ENCODE measurements at regions not wholly inside any gene's neighbourhood (a gene's known extent, or its start where the extent isn't known, plus 50 kb on each side); places are given as distances from the start of the nearest gene placed in this dataset.

DNA sequence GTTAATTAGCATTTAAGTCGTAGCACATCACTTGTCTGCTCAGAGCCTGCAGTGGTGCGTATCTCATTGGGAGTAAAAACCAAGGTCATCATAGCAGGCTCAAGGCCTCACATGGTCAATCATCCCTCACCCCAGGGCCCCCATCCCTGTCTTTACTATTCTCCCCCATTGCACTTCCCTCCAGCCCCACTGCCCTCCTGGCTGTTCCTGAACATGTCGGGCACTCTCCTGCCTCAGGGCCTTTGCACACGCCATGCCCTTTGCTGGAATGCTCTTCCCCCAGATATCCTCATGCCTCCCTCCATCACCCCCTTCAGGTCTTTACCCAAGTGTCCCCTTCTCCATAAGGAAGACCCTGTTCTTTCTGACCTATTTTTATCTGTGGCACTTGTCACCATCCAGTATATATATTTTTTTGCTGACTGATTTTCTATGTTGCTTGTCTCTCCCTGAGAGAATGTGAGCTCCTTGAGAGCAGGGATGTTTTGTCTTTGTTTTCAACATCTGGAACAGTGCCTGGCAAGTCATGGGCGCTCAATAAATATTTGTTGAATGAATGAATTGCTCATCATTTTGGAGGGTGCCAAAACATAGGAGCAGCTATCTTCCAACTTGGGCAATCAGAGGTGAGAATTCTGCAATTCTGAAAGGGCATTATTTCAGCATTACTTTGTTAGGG is 74.1 kb upstream of the POU3F1 start:
- TF ChIP-seq, protein P1, sequence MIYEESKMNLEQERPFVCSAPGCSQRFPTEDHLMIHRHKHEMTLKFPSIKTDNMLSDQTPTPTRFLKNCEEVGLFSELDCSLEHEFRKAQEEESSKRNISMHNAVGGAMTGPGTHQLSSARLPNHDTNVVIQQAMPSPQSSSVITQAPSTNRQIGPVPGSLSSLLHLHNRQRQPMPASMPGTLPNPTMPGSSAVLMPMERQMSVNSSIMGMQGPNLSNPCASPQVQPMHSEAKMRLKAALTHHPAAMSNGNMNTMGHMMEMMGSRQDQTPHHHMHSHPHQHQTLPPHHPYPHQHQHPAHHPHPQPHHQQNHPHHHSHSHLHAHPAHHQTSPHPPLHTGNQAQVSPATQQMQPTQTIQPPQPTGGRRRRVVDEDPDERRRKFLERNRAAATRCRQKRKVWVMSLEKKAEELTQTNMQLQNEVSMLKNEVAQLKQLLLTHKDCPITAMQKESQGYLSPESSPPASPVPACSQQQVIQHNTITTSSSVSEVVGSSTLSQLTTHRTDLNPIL (CRISPR knock-in tag; IDR thresholded peaks at IDR 0.05; ENCODE audit: low read depth) = no peak
- TF ChIP-seq ZNF565 (CRISPR knock-in tag; conservative IDR thresholded peaks at IDR 0.05; ENCODE audit: low read depth) (no peak), ZFP30 (CRISPR knock-in tag; IDR thresholded peaks at IDR 0.05) (no peak), CSDC2 (CRISPR knock-in tag; IDR thresholded peaks at IDR 0.05) (no peak), TOX (CRISPR knock-in tag; IDR thresholded peaks at IDR 0.05; ENCODE audit: borderline replicate concordance) (no peak)
- TF ChIP-seq, protein P2, sequence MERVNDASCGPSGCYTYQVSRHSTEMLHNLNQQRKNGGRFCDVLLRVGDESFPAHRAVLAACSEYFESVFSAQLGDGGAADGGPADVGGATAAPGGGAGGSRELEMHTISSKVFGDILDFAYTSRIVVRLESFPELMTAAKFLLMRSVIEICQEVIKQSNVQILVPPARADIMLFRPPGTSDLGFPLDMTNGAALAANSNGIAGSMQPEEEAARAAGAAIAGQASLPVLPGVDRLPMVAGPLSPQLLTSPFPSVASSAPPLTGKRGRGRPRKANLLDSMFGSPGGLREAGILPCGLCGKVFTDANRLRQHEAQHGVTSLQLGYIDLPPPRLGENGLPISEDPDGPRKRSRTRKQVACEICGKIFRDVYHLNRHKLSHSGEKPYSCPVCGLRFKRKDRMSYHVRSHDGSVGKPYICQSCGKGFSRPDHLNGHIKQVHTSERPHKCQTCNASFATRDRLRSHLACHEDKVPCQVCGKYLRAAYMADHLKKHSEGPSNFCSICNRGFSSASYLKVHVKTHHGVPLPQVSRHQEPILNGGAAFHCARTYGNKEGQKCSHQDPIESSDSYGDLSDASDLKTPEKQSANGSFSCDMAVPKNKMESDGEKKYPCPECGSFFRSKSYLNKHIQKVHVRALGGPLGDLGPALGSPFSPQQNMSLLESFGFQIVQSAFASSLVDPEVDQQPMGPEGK (CRISPR knock-in tag; IDR thresholded peaks at IDR 0.05; ENCODE audit: borderline replicate concordance) = no peak

All from SK-N-SH treated with all-trans-retinoic acid at 6 μM for 48 hours (cell line).